GM19025 (cell line): ENCODE measurements at regions not wholly inside any gene's neighbourhood (a gene's known extent, or its start where the extent isn't known, plus 50 kb on each side); places are given as distances from the start of the nearest gene placed in this dataset.

Source experiments
- ATAC-seq: cut with Tn5 transposase; IDR thresholded peaks from one replicate; pipeline ENCODE4 v1.9.1; 2021; ENCODE audit warnings: mild to moderate bottlenecking, low read depth, moderate library complexity; ENCODE audit not compliant: unreplicated experiment

DNA sequence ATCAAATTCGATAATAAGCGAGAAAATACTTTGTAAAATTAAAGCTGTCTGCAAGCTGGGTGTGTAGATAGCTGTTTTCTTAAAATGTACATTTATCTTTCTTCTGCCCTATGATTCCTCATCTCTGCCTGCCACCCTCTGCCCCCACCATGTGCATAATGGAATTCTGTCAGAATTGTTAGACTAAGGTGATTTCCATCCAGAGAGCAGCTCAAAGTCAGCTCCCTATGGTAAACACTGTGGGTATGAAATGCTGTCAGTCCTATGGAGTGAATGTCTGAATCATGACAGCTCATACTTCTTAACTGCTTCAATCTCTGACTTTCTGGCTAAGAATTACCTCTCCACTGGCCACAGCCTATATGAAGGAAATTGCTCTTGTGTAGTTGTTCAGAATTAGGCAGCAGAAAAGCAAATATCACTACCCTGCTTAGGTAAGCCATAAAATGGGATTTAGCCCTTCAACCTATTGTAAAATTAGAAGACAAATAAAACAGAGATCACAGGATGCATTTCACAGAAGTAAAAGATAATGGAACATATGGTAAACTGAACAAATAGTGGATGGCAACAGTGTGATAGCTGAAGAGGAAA, 137.7 kb downstream of the CD8B2 start:
- no peak for ATAC-seq

DNA sequence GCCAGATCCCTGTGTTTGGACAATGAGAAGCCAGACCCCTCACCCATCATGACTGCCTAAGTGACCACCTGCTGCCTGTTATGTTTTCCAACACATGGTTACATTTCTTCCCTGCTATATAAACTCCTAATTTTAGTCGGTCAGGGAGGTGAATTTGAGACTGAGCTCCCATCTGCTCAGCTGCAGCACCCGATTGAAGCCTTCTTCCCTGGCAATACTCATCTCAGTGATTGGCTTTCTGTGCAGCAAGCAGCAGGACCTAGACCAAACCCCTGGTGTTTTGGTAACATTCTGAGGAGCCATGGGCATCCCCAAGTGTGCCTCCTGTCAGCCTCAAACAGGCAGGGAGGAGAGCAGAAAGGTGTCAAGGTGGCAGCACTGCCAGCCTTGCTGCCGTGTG, 141.2 kb downstream of the CD8B2 start:
- ATAC-seq: no peak

DNA sequence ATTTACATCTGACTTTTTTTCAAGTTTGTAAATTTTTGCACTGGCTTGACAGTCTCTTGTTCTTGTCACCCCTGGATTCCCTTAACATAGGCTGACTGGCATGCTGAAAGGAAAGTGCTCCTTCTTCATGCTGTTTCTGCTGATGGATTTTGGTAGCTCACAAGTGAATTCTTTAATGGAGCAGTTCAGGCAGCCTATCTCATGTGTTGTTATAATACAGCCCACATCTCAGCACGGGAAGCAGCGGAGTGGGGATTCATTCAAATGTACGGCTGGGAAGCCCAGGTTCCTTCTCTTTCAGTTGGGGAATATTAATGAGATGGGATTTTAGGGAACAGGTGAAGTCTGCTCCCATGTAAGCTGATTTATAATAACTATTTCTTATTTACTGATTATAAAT, 142.8 kb downstream of the CD8B2 start:
- ATAC-seq: no peak

DNA sequence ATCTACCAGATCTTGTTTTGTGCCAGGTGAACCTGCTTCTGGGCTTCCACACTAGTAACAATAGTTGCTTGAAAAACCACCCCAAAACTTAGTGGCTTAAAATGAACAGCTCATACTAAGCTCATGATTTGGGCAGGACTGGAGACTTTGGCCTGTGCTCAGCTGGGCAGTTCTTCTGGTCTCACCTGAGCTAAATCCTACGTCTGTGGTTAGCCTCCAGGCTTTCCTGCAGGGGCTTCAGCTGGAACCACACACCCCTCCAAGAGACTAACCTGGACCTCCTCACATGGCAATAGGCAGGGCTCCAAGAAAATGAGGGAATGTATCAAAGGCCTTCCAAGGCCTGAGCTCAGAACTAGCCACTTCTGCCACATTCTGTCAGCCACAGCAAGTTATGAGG, 144.1 kb downstream of the CD8B2 start:
- ATAC-seq: no peak

DNA sequence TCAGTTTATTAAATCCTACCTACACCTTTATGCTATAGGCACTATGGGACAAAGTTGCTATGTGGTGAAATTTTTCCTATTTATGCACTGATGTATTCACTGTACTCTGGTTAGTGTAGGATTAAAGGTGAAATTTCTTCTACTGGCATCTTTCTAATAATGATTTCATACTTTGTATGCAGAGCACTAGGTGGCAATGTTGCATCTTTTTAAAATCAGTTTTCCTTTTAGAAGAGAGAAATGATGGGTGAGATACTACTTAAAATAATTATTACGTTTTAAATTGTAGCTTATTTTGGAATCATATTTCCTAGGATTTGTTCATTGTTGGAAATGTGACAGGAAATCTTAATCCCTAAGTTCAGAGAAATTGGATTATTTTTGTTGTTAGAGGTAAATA, 150.9 kb downstream of the CD8B2 start:
- ATAC-seq: no peak

DNA sequence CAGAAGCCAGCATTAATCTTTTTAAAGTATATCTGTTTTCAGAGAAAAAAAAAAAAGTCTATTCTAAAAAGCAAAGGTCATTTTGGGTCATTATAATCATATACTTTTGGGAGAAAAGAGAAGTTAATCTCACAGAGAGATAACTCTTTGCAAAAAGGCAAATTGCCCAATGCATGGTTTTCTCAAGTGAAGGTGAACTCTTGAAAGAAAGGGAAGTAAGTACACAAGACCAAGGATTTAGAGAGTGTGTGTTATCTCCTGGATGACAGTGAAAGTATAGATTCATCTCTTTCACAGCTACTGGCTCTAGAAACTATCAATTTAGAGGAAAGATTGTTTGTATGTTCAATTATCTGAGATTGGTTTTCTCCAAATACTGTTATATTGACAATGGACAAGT, 151.4 kb downstream of the CD8B2 start:
- no peak for ATAC-seq

DNA sequence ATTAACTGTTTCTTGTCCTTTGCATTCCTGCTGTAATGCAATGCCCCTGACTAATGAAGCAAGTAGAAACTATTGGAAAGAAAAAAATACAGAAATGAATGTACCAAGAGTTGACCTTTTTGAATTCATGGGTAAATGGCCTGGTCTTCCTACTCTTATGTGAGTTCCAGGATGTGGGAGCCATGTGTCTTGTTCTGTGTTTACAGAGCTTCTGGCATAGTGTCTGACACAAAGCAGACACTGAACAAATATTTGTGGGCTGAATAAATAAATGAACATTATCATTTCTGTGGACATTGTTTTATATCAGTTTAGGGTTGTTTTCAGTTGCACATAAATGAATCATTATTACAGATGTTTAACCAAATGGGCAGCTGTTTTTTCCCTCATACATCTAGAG, 155.5 kb downstream of the CD8B2 start:
- no peak for ATAC-seq

DNA sequence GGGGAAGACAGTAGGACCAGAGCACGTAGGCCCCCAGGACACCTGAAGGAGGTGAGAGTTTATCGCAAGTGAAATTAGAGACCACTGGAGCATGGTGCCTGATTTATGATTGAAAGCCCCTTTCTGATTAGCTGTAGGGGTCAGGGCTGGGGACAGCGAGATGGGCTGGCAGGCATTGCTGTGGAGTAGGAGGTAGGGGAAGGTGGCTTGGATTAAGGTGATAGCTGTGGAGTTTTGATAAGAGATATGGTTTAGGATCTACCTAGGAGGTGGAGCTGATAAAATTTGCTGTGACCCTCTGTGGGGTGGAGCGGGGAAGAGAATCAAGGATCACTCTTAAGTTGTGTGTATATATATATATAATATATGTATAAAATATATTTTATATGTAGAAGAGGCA, 157.5 kb downstream of the CD8B2 start:
- no peak for ATAC-seq

DNA sequence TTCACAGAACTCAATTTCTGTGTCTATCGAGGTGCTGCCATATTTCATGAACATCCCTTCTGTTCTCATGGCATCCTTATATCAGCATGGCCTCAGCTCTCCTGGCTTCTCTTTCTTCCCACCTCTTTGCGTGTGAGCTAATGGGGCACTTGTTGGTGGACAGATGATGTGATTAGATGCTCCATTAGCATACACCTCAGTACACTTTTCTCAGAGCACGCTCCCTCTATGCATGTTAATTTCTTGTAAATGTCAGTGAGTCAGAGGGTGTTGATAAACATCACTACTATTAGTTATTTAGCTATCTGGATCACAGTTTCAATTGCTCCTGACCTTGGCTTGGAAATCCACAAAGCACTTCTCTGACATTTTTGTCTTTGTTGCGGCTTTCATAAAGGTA, 159.4 kb downstream of the CD8B2 start:
- ATAC-seq: no peak

DNA sequence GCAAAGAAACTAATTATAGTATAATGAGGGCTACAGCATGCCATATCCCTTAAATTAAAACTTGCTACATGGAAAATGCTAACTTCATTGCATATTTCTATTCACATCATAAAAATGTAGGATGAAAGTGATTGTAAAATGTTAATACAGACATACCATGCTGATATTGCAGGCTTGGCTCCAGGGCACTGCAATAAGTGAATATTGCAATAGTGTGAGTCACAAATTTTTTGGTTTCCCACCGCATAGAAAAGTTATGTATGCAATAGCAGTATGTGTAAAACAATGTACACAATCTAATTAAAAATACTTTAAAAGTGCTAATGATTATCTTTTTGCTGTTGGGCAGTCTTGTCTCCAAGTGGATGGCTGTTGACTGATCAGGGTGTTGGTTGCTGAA, 162.1 kb downstream of the CD8B2 start:
- no peak for ATAC-seq

DNA sequence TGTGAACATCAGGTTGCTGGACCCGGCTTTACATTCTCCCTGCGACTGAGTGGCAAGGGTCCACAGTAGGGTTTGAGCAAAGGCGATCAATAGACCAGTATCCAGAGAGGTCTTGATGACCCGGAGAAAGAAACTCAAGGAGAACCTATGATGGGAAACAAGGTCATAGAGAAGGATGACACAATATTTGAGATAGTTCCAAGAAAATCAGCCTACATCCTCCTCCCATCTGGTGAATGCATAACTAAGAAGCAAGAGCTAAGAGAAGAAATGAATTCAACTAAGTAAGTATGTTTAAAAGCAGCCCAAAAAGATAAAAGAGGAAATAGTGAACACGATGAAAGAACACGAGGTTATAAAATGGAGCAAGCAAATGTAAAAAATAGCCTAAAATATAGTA, 166.3 kb downstream of the CD8B2 start:
- ATAC-seq: no peak

DNA sequence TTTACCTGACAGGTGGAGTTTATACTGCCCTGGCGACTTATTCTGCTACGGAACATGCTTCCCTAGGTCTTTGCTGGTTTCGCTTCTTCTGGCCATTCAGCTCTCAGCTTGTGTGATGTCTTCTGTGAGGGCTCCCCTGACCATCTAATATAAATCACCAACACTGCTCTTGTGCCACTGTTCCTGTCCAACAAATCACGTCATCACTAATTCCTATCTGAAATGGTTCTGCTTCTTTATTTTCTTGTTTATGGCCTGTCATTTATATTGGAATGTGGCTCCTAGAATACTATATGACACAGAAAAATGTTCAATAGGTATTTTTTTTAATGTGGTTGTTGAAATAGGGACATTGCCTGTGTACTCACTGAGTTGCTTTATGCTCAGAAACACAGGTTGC, 171.5 kb downstream of the CD8B2 start:
- ATAC-seq: no peak

DNA sequence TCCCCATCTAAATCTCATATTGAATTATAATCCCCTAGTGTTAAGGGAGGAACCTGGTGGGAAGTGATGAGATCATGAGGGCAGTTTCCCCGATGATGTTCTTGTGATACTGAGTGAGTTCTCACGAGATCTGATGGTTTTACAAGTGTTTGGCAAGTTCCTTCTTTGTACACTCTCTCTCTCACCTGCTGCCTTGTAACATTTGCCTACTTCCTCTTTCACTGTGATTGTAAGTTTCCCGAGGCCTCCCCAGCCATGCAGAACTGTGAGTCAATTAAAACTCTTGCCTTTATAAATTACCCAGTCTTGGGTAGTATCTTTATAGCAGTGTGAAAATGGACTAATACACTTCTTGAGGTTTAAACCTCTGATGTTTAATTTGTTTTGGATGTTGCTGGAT, 177.5 kb downstream of the CD8B2 start:
- ATAC-seq: peak; percentile 57

DNA sequence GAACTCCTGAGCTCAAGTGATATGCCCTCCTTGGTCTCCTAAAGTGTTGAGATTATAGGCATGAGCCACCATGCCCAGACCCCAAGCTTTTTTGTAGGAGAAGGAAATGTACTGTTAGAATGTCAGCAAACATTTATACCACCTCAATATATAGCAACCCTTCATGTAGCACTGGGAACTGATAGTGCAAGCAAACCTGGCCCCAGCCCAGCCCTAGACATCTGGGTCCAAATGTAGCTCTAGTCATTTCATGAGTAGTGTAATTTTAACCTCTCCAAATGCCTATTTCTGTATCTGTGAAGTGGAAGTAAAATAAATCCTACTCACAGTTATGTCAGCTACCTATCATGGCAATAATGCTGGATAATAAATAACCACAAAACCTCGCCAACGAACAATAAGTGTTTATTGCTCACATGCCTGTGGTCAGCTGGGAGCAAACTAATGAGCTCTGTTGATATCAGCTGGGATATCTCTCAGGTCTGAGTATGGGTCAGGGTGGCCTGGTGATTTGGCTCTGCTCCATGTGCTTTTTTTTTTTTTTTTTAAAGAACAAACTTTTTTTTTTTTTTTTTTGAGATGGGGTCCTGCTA, 180.4 kb downstream of the CD8B2 start:
- no peak for ATAC-seq

DNA sequence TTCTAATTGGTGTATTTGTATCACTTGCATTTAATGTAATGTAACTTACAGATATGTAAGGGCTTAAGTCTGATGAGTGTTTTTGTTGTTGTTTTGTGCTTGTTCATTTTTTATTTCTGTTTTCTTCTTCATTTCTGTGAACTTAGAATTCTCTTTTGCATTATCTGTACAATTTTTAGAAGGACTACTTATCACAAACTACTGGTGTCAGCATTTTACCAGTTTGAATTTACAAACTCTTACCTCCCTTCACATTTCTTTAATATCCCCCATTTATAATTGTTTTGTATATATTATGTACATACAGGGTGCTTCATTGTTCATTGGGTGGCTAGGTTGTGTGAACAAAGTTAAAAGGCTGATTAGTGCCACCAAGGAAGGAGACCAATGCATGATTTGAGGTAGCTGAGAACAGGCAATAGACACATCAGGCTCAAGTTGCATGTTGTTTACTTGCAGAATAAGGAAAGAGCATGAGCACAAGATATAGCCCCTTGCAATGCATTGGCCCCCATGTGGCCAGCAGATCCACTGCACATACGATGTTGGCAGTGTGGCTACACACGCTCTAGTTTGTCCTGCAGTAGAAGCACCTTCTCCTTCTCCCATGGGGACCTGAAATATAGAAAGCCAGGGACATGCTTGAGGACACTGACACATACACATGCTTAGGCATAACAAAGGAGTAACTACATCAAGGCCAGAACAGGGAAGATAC, 198.2 kb downstream of the CD8B2 start:
- ATAC-seq: no peak

DNA sequence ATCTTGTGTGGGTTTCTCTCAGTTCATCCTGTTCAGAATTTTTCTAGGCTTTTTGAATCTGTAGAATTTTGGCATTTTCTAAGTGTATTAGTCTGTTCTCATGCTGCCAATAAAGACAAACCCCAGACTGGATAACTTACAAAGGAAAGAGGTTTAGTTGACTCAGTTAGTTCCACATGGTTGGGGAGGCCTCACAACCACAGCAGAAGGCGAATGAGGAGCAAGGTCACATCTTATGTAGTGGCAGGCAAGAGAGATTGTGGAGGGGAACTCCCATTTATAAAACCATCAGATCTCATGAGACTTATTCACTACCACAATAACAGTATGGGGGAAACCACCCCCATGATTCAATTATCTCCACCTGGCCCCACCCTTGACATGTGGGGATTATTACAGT, 199.2 kb downstream of the ST6GAL2 start:
- no peak for ATAC-seq

DNA sequence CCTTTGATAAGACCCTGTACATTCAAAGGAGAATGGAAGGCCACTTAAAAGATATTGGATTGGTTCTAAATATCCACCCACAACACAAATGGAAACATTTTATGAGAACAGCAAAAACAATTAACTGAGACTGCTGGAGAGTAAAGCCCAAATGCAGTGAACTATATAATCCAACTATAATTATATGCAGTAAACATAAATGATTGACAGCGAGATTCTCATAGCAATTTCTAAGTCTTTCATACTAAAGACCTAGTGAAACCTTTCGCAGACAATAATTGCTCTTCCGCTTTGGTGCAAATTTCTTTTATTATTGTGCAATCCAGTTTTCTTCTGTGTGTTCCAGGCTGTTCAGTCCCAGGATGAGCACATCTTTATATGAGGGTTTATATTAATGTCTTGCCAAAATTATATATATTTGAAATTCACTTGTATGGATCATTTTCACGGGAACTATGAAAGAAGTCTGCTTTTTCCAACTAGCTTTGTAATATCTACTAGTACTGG, 190.9 kb downstream of the ST6GAL2 start:
- no peak for ATAC-seq

DNA sequence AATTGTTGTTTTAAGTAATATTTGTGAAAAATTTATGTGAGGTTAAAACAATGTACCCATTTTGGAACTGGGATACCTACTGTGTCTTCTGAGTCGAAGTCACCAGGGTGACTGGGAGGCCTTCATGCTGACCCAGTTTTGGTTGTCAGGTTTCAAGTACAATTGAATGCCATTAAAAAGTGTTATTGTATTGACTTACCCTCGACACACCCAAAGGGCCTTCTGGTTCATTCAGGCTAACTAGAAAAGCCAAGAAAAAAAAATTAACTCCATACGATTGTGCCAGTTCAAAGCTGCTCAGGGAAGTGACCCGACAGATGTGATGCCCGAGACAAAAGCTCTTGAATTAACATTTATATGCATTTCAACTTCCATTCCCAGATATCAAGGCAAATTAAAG, 190.0 kb downstream of the ST6GAL2 start:
- no peak for ATAC-seq

DNA sequence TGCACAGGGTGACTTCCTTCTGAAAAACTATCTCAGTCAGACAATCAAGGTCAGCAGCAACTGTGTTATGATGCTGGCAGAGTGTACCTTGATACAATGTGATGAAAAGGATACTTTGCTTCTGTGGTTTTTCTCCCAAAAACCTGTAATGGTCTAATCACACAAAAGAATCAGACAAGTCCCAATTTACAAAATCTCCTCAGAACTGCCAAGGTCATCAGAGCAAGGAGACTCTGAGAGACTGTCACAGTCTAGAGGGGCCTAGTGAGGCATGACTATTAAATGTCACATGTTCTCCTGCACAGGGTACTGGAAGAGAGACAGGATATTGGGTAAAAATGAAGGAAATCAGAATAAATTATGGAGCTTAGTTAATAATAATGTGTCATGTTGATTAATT, 185.4 kb downstream of the ST6GAL2 start:
- no peak for ATAC-seq

DNA sequence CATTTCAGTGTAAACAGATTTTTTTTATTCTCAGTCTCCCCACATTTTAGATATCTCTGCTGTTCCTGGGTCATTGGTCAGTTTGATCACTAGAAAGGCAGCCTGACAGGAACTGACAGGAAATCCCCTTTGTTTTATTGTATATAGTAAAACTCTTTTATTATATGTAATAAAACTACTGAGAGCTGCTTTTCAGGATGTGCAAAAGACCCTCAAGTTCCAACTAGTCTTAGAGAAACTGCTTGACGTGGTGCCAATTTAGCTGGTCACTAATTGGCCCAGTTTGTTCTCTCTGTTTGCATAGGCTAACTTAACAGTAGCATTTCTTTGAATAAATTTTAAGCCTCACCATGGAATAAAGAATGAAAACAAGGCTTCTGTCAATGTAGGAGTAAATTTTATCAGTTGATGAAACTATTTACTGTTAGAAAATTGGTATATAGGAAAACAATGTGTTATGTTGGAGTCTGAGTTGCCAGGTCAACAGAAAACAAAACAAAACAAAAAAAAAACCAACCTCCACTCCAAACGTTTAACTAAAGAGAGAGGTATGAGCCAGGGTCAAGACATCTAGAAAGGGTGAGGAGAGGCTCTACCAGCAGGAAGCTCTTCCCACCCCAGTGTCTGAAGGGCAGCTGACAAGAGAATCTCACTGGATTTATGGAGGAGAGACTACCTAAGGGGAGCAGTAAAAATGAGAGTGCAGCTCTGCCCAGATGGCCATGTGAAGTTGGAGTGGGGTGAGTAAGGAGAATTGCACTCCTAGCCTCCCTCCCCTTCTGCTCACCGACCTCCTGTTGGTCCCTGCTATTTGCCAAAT, 184.6 kb downstream of the ST6GAL2 start:
- ATAC-seq: no peak

DNA sequence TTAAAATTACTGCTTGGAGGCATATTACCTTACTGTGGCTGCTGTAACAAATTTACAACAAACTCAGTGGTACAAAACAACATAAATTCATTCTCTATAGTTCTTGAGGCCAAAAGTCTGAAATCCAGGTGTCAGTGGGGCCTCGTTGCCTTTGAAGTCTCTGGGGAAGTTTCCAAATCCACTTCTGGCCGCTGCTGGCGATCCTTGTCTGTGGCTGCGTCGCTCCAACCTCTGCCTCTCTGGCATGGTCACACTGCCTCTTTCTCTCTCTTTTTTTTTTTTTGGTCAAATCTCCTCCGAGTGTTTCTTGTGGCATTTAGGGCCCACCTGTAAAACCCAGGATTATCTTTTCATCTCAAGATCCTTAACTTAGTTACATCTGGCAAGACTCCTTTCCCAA, 182.8 kb downstream of the ST6GAL2 start:
- no peak for ATAC-seq
